SK-N-SH (cell line): ENCODE measurements at regions not wholly inside any gene's neighbourhood (a gene's known extent, or its start where the extent isn't known, plus 50 kb on each side); places are given as distances from the start of the nearest gene placed in this dataset.

Source experiments
- CTCF ChIA-PET: fragments of 300-600, 350-600 bp; formaldehyde crosslinking; extraction: SDS; loops from one replicate; lab custom pipeline; 2021; lab: Yijun Ruan, JAX
- POLR2A ChIA-PET: fragments of 350-600 bp; sonication (Branson Sonifier 250); formaldehyde crosslinking; extraction: SDS; loops from one replicate; lab custom pipeline; 2020; ENCODE audit warnings: antibody characterized with exemption, inconsistent platforms; lab: Yijun Ruan, JAX
- DNase-seq: peaks from one replicate; pipeline ENCODE4 v3.0.0; 2012
- H2AFZ ChIP-seq: fragments of 200-600 bp; sonication (generic); 2 replicates; pipeline ENCODE4 v1.8.1; 2016; ENCODE audit warnings: antibody characterized with exemption, mild to moderate bottlenecking, low read depth
- H3F3A ChIP-seq: fragments of 200-600 bp; sonication (generic); replicated peaks from 2 replicates; pipeline ENCODE3; 2016; ENCODE audit warnings: antibody characterized with exemption, mild to moderate bottlenecking; ENCODE audit not compliant: insufficient read depth
- H3K27ac ChIP-seq, 2 experiments: fragments of 200-500 bp in 1 of 2; fragments of 200-600 bp in 1 of 2; sonication (Bioruptor generic) in 1 of 2; sonication (generic), shearing (Covaris generic) in 1 of 2; 2 replicates each; pipeline versions ENCODE4 v1.5.1 to v1.6.1; 2014 to 2016; ENCODE audit warnings: low read depth in 2 of 2, inconsistent platforms in 1 of 2, low read length in 1 of 2, mild to moderate bottlenecking in 1 of 2, mixed read lengths in 1 of 2
- H3K27me3 ChIP-seq: fragments of 200-600 bp; sonication (generic), shearing (Covaris generic); 2 replicates; pipeline ENCODE4 v1.6.1; 2016; ENCODE audit warnings: mixed run types; ENCODE audit not compliant: insufficient read depth
- H3K36me3 ChIP-seq, 2 experiments: fragments of 200-500 bp in 1 of 2; fragments of 200-600 bp in 1 of 2; sonication (Bioruptor generic) in 1 of 2; sonication (generic) in 1 of 2; replicated peaks in 1 of 2; 2 replicates each; pipeline versions ENCODE3 to v1.5.1; 2014 to 2016; ENCODE audit warnings: low read length in 1 of 2, mild to moderate bottlenecking in 1 of 2; ENCODE audit not compliant: insufficient read depth in 2 of 2, control insufficient read depth in 1 of 2
- H3K4me1 ChIP-seq, 2 experiments: fragments of 200-500 bp in 1 of 2; fragments of 200-600 bp in 1 of 2; sonication (Bioruptor generic) in 1 of 2; sonication (generic), shearing (Covaris generic) in 1 of 2; 2 replicates each; pipeline versions ENCODE4 v1.5.1 to v1.6.1; 2014 to 2016; ENCODE audit warnings: low read depth in 1 of 2, low read length in 1 of 2, mixed run types in 1 of 2; ENCODE audit not compliant: insufficient read depth in 2 of 2, control insufficient read depth in 1 of 2
- H3K4me2 ChIP-seq: fragments of 200-600 bp; sonication (generic), shearing (Covaris generic); 2 replicates; pipeline ENCODE4 v1.6.1; 2017; ENCODE audit warnings: mixed run types
- H3K4me3 ChIP-seq, 2 experiments: fragments of 200-500 bp in 1 of 2; fragments of 200-600 bp in 1 of 2; sonication (Bioruptor generic) in 1 of 2; sonication (generic), shearing (Covaris generic) in 1 of 2; 2 replicates each; pipeline versions ENCODE4 v1.5.1 to v1.8.1; 2014 to 2016; ENCODE audit warnings: low read depth in 2 of 2, inconsistent platforms in 1 of 2, low read length in 1 of 2, mild to moderate bottlenecking in 1 of 2, mixed read lengths in 1 of 2, moderate library complexity in 1 of 2
- H3K79me2 ChIP-seq: fragments of 200-600 bp; sonication (generic); 2 replicates; pipeline ENCODE4 v1.8.1; 2017; ENCODE audit warnings: mild to moderate bottlenecking; ENCODE audit not compliant: insufficient read depth
- H3K9ac ChIP-seq: fragments of 200-600 bp; sonication (generic); 2 replicates; pipeline ENCODE4 v1.6.1; 2017; ENCODE audit warnings: mixed run types
- H3K9me2 ChIP-seq: fragments of 200-600 bp; sonication (generic); 2 replicates; pipeline ENCODE4 v1.6.1; 2017; ENCODE audit warnings: mixed run types
- H3K9me3 ChIP-seq: fragments of 200-600 bp; sonication (generic); 2 replicates; pipeline ENCODE4 v1.6.1; 2017; ENCODE audit warnings: mixed run types, mild to moderate bottlenecking, moderate library complexity
- H4K20me1 ChIP-seq: fragments of 200-600 bp; sonication (generic); 2 replicates; pipeline ENCODE4 v1.6.1; 2017; ENCODE audit warnings: mild to moderate bottlenecking, mixed run types; ENCODE audit not compliant: insufficient read depth
- CHD2 ChIP-seq: fragments of 150-350 bp; IDR thresholded peaks from 2 replicates; pipeline ENCODE4 v1.6.1; 2018; ENCODE audit warnings: low read length; ENCODE audit not compliant: partially characterized antibody
- CTCF ChIP-seq: fragments of 200-600 bp; sonication (generic); IDR thresholded peaks from 2 replicates; pipeline ENCODE4 v1.6.1; 2017; ENCODE audit warnings: antibody characterized with exemption, mild to moderate bottlenecking, moderate library complexity
- ELF1 ChIP-seq: IDR thresholded peaks from 2 replicates; pipeline ENCODE4 v1.4.0; 2012
- FOXJ3 ChIP-seq: sonication (generic); formaldehyde crosslinking; IDR thresholded peaks from 2 replicates; pipeline ENCODE4 v1.5.1; 2020; ENCODE audit warnings: mild to moderate bottlenecking, missing genetic modification reagents
- FOXM1 ChIP-seq: IDR thresholded peaks from 2 replicates; pipeline ENCODE4 v1.4.0; 2012; ENCODE audit warnings: low read depth, mild to moderate bottlenecking
- GABPA ChIP-seq: IDR thresholded peaks from 2 replicates; pipeline ENCODE4 v1.4.0; 2012; ENCODE audit warnings: low read depth, mild to moderate bottlenecking
- MAX ChIP-seq: IDR thresholded peaks from 2 replicates; pipeline ENCODE4 v1.4.0; 2012; ENCODE audit warnings: low read depth
- MXI1 ChIP-seq: IDR thresholded peaks from 2 replicates; pipeline ENCODE4 v1.6.1; 2012; ENCODE audit warnings: mild to moderate bottlenecking, low read depth, low read length, improper control_type of control experiment
- POLR2AphosphoS5 ChIP-seq: IDR thresholded peaks from 2 replicates; pipeline ENCODE4 v1.6.1; 2012; ENCODE audit warnings: low read depth, low read length
- RAD21 ChIP-seq: IDR thresholded peaks from 2 replicates; pipeline ENCODE4 v1.6.1; 2012; ENCODE audit warnings: mild to moderate bottlenecking, low read length
- RXRA ChIP-seq: IDR thresholded peaks from 2 replicates; pipeline ENCODE4 v1.4.0; 2012; ENCODE audit warnings: low read depth, mild to moderate bottlenecking, borderline replicate concordance
- SMC3 ChIP-seq: IDR thresholded peaks from 2 replicates; pipeline ENCODE4 v1.6.1; 2012; ENCODE audit warnings: low read depth, low read length, improper control_type of control experiment
- TAF1 ChIP-seq: IDR thresholded peaks from 2 replicates; pipeline ENCODE4 v1.6.1; 2012; ENCODE audit warnings: low read depth, mild to moderate bottlenecking, low read length, moderate library complexity, borderline replicate concordance
- TCF12 ChIP-seq: IDR thresholded peaks from 2 replicates; pipeline ENCODE4 v1.4.0; 2012
- TEAD4 ChIP-seq: IDR thresholded peaks from 2 replicates; pipeline ENCODE4 v1.4.0; 2012; ENCODE audit warnings: mild to moderate bottlenecking, borderline replicate concordance; ENCODE audit not compliant: insufficient read depth
- WGBS: methylation state at CpG from one replicate; pipeline ENCODE4 v1.1.6; 2017; ENCODE audit warnings: low lambda C conversion rate; 5-methylcytosine and 5-hydroxymethylcytosine counted together
- TF ChIP-seq, protein P1 (sequence below): IDR thresholded peaks from 2 replicates; pipeline ENCODE4 v1.4.0; 2012; ENCODE audit warnings: low read depth, borderline replicate concordance

GRCh38 chr5:159402856-159403255 is 72.6 kb upstream of the IL12B start:
- Histone ChIP-seq H3K9ac (no peak overlapping the region), H3K79me2 (no peaks in the 10 kb centered on the region), H3K27ac (no peak overlapping the region), H3K9me2 (no peaks in the 10 kb centered on the region), H3K4me3 (no peak overlapping the region), H3K9me3 (no peaks in the 10 kb centered on the region), H3F3A (no peaks in the 10 kb centered on the region), H3K4me1 (peaks cover 0 to 6% of the 10 kb centered on the region in 2 experiments; a peak in 2 of 4 replicates), H3K27me3 (no peaks in the 10 kb centered on the region; the same call in 1 of the 2 replicates), H4K20me1 (no peaks in the 10 kb centered on the region), H2AFZ (no peak overlapping the region), H3K36me3 (no peaks in the 10 kb centered on the region), H3K4me2 (no peak overlapping the region)
- ChIA-PET POLR2A (no interaction called here), CTCF (no interaction called here)
- TF ChIP-seq GABPA (no peak), CTCF (no peak), RAD21 (no peak), POLR2AphosphoS5 (no peak), RXRA (no peak), TAF1 (no peak), FOXJ3 (no peak), ELF1 (no peak), MXI1 (no peak), CHD2 (no peak), TCF12 (no peak), TEAD4 (no peak), MAX (no peak), FOXM1 (no peak), SMC3 (no peak)
- TF ChIP-seq, protein P1, sequence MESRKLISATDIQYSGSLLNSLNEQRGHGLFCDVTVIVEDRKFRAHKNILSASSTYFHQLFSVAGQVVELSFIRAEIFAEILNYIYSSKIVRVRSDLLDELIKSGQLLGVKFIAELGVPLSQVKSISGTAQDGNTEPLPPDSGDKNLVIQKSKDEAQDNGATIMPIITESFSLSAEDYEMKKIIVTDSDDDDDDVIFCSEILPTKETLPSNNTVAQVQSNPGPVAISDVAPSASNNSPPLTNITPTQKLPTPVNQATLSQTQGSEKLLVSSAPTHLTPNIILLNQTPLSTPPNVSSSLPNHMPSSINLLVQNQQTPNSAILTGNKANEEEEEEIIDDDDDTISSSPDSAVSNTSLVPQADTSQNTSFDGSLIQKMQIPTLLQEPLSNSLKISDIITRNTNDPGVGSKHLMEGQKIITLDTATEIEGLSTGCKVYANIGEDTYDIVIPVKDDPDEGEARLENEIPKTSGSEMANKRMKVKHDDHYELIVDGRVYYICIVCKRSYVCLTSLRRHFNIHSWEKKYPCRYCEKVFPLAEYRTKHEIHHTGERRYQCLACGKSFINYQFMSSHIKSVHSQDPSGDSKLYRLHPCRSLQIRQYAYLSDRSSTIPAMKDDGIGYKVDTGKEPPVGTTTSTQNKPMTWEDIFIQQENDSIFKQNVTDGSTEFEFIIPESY: no peak
- DNase-seq: no peak
- WGBS: 73% methylated on average over 5 of the region's 5 CpGs
